Gastrocnemius medialis (tissue), 4 donors: ENCODE measurements at regions not wholly inside any gene's neighbourhood (a gene's known extent, or its start where the extent isn't known, plus 50 kb on each side); places are given as distances from the start of the nearest gene placed in this dataset.

ENCODE experiments used
- CTCF ChIP-seq, 5 experiments: fragments of 450-650 bp in 3 of 5; fragments of 200-600 bp in 2 of 5; sonication (generic) in 2 of 5; IDR thresholded peaks in 4 of 5; conservative IDR thresholded peaks in 1 of 5; 1 replicate in 4 of 5; 2 replicates in 1 of 5; pipeline ENCODE4 v1.5.1; 2016 to 2019; ENCODE audit warnings: antibody characterized with exemption in 5 of 5, mild to moderate bottlenecking in 3 of 5, moderate library complexity in 3 of 5
- POLR2A ChIP-seq, 2 donors: fragments of 450-650 bp; IDR thresholded peaks; one replicate each; pipeline ENCODE4 v1.6.1; 2017; ENCODE audit warnings: antibody characterized with exemption in 2 of 2, mild to moderate bottlenecking in 2 of 2, moderate library complexity in 2 of 2

GRCh38 chr17:71966055-71966454 is 154.8 kb upstream of the SOX9 start:
- no peak for TF ChIP-seq CTCF (IDR thresholded peaks at IDR 0.05 in 4 of 5, conservative IDR thresholded peaks at IDR 0.05 in 1 of 5)
- TF ChIP-seq POLR2A (IDR thresholded peaks at IDR 0.05): no peak
